T-helper 1 cell treated with Interleukin-12 subunit alpha and Interleukin-12 subunit beta and Interleukin-4 antibody, amounts not matched to agents 30 ng/mL and 1 ng/mL, for 36 hours (primary cell): ENCODE measurements at regions not wholly inside any gene's neighbourhood (a gene's known extent, or its start where the extent isn't known, plus 50 kb on each side); places are given as distances from the start of the nearest gene placed in this dataset.
"Not testable (repeated sequence)": the region's sequence is repeated elsewhere in the genome, so short reads cannot be mapped to it uniquely, and the experiment has no call there.

ENCODE experiments used
- intact Hi-C: fragments of 100-400 bp; cut with micrococcal nuclease; formaldehyde crosslinking; loops from one replicate; pipeline ENCODE4 v1.15.1; 2024

DNA sequence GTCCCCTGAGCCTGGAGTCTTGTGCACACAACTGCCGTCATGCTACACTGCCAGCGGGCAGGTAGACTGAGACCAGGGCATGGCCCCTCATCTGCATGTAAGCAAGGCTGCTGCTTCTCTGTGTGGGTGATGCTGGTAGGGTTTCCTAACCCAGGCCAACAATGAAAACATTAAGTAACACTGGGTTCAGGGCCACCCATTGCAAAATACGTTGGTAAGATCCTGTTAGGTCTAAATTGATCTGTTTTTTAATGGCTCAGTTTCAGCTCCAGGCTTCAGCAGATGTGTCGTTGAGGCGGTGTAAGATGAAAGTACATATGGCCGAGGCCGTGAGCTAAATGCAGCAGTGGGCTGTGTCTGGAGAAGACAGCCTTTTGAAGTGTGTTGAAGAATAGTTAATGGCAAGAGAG is 383.4 kb downstream of the IRS2 start:
- intact Hi-C loops: no loop called here

DNA sequence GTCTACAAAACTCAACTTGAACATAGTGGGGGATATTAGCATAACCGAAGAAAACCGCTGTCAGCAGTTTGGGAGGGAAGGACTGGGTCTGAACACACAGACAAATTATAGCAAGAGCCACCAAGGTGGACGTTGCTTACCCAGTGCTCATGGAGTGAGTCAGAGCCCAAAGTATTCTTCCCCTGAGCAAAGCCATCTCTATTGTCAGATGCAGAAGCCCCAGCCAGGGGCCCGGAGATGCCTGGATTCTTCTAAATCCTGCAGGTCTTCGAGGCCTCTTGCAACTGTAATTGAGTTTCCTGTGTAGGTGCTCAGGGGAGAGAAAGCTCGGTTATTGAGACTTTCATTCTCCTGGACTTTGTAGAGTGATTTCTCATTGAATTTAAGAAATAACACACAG is 384.5 kb downstream of the IRS2 start:
- intact Hi-C loops: no loop called here

DNA sequence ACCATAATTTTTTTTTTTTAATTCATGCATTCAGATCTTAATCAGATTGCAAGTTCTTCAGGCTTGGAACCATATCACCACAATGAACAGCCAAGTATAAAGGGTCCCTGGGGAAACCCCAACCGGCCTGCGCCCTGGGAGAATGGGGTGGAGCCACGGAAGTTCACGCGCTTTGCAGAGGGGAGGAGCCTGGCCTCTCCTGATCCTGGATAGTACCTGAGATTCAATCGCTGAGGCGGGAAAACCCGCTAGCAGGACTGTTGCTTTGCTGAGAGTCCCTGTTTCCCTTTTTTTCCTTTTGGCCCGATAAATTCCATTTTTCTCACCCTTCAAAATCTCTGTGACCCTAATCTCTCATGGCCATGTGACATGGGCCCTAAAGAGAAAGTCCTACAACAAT is 385.1 kb downstream of the IRS2 start:
- intact Hi-C loops: no loop called here

DNA sequence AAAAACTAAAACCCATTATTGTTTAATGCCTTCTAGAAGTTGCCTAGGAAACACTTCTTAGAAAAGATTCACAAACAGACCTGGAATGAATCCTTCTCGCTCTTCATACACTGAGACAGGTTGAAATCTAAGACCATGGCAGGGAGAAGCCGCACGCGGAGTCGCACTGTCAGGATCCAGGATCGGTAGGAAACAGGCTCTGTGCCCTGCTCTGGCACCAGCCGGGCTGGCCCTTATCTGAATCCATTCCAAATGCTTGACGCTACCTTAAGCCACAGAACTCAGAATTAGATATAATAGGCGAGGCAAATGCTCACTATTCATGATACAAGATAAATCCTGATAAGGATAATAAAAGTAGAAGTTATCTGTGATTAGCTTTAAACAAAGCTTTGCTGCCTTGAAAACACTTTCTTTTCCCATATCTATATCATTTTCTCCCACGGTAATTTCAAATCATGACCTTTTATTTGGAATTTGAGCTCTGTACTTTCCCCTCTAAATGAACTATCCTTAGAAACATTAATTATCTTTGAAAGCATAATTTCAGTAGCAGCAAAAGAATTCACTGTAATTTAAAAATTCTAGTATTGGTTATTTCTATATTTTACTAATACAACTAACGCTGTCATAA is 385.6 kb downstream of the IRS2 start:
- intact Hi-C loops: no loop called here

DNA sequence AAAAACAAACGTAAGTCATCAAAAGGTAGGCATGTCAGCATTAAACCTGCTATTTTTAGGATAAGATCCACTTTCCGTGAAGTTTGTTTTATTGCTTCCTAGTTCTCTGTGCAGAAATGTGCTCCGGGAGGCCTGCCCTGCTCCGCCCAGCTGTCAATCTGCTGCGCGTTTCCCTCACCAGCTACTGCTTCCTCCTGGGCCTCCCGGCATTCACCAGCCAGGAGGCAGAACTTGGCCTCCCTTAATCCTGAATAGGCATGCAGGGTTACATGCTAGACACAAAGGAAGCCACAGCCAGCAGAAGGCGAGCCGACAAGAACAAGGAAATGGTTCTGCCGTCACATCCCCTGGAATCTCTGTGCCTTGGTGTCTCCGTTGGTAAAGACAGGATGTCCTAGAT is 386.2 kb downstream of the IRS2 start:
- intact Hi-C loops: no loop called here

DNA sequence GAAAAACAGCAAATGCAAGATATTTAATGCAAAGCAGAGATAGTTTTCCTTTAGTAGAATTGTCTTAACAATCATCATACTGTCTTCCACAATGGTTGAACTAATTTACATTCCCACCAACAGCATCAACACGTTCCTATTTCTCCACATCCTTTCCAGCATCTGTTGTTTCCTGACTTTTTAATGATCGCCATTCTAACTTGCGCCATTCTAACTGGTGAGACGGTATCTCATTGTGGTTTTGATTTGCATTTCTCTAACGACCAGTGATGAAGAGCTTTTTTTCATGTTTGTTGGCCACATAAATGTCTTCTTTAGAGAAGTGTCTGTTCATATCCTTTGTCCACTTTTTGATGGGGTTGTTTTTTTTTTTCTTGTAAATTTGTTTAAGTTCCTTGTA is 388.3 kb downstream of the IRS2 start:
- intact Hi-C loops: not testable (repeated sequence)

DNA sequence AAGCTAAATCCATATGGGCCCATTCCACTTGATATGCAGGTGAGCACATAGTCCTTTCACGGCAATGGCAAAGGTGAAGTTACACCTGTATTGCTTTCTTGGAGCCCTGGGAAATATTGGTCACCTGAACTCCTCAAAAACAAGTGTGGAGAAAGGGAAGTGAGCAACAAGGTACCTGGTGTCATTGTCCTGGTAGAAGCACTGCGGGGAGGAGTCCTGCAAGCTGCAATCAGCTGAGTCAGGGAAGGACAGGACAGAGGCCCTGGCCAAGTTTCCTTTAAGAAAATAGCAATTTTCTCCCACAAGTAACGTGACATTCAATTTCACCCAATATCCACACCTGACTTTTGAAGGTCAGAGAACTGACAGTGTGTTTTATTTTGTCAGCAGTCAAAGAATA is 389.1 kb downstream of the IRS2 start:
- intact Hi-C loops: no loop called here

DNA sequence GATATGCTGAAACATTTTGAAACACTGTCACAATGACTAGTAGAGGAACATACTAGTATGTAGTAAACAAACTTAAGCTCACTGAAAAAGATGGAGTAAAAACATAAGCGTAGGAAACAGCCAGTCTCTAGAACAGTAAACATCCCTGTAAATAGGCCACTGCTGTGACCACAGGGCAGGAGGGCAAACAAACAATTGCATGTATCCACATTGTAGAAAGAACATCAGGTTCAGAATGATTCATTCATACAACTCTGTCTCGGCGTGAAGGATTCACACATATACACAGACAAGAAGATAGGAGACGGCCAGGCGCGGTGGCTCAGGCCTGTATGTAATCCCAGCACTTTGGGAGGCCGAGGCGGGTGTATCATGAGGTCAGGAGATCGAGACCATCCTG is 390.1 kb downstream of the IRS2 start:
- intact Hi-C loops: no loop called here

DNA sequence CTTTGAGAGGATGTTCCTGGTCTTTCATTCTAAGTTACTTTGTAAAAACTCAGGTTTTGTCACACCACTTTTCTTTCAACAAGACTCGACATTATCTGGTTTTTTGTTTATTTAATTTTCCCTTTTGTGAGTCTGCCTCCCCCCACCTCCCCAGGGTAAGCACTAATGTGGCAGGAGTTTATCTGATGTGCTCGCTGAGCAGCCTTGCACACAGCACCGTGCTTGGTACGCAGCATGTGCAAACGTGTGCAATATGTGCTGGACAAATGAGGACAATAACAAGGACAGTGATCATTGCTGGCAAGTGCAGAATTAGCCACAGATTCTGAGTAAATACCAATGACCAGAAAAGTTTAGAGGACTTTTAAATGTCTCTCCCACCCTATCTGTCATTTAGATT is 391.4 kb downstream of the IRS2 start:
- intact Hi-C loops: no loop called here

DNA sequence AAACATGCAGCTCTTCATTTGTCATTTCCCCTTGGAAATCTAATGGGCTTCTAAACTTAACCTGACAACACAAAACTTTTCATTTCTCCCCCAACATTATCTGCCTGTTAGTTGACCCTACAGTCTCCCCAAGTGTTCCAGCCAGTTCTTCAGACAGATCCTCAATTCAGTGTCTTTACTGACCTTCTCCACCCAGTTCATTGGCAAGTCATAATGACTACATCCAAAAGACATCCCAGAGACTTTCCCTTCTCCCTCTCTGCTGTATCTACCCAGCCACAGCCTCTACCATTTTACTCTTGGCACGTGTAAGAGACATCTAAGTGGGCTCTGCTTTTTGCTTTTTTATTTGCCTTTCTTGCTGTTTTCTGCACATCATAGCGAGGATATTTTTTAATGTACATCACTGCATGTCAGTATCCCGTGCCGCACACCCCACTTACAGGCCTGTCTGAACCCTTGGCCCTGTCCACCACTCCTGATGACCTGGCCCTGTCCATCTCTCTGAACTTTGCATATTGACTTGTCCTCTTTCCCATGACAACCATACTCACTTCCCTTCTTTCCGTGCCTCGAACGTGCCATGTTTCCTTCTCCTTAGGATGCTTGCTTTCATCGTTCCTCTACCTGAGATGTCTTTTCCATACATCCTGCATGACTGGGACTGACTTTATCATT is 391.9 kb downstream of the IRS2 start:
- intact Hi-C loops: no loop called here

DNA sequence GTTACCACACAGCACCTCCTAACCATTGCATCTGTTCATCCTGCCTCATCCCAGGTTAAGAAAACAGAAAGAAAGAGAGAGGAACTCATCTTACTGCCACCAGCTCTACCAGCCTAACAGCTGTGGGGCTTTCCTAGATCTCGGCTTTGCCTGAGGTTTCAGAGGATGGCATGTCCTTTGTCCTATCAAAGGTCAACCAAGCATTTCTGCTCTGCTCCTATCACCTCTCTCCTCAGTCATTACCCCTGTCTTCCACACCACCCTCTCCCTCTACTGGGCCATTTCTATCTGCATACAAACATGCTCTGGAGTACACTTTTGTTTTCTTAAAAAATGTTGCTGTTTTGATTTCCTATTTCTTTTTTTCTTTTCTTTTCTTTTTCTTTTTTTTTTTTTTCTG is 393.3 kb downstream of the IRS2 start:
- intact Hi-C loops: no loop called here

DNA sequence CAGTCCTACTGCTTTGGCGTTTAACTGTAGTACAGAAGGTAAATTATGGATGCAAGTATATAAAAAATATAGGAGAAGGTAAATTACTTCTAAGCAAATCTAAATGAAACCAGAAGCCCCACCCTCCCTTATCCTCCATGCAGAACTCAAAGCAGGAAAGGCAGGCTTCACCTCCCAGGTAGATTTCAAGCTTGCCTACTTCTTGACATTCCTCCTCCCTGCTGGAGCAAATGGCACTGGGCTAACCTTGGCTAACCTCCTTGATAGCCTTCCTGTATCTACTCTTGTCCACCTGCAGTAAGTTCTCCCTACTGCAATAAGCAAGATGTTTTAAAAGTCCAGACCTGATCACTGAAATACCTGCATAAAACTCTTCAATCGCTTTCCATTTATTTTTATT is 396.0 kb downstream of the IRS2 start:
- intact Hi-C loops: no loop called here

DNA sequence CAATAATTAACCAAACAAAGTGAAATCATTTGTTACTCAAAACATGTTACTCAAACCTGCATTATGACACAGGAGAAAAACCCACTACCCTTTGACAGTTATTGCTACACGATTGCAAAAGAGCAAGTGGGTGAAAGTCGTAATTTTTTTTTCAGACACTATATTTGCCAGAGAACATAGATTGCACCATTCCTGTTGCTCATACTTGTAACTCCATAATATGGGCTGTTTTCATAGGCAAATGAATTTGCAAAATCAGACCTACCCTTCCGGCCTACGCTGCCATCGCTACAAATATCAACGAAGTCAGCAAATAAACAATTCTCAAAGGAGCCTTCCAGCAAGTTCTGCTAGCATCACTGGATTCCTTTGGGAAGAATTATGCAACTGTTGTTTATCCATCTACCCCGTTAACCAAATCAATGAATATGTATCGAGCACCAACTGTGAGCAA is 396.5 kb downstream of the IRS2 start:
- intact Hi-C loops: no loop called here

DNA sequence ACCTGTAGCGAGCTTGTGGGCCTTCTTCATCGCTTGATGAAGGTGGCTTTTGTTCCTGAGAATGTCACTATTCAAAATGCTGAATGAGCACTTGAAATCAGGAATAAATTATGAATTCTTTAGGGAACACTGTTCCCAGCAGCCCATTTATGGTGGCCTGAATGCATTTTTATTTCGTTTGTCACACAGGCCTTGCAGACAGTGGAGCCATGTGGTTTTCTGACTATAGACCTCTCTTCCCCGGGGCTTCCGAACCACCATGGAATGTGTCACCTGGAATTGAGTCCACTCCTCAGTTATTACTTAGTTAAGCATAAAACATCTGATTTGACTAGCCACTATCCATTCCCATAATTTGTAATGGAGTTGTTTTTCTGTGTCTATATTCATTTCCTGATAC is 396.9 kb downstream of the IRS2 start:
- intact Hi-C loops: no loop called here

DNA sequence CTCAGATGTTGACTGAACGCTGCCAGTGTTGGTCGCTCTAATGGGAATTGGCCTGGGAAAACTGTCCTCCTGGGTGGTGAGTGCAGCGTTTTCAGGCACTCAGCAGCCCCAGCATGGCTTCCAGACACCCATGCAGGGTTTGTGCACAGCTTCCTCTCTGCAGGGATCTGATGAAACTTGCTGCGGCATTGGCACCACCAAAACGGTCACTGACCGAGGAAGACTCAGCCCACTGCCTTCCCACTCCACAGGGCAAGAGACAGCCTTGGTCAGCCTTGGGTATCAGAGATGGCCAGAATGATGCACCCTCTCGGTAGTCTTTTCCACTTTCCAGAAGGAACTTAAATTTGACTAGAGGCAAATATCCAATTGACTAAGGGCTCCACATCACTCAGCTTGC is 398.9 kb downstream of the IRS2 start:
- intact Hi-C loops: no loop called here

DNA sequence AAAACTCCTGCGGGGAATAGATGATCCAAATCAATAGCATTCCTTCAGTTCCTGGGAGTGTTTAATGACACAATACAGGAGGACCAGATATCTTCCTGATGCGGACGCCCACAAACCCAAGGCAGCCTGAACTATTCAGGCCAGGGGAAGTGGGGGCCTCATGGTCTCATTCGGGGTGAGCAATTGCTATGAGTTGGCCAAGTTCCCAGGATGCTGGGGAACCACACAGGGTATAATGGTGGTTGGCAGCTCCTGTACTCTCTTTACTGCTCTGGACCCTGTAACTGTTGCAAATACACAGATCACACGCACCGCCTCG is 401.2 kb downstream of the IRS2 start:
- intact Hi-C loops: no loop called here

DNA sequence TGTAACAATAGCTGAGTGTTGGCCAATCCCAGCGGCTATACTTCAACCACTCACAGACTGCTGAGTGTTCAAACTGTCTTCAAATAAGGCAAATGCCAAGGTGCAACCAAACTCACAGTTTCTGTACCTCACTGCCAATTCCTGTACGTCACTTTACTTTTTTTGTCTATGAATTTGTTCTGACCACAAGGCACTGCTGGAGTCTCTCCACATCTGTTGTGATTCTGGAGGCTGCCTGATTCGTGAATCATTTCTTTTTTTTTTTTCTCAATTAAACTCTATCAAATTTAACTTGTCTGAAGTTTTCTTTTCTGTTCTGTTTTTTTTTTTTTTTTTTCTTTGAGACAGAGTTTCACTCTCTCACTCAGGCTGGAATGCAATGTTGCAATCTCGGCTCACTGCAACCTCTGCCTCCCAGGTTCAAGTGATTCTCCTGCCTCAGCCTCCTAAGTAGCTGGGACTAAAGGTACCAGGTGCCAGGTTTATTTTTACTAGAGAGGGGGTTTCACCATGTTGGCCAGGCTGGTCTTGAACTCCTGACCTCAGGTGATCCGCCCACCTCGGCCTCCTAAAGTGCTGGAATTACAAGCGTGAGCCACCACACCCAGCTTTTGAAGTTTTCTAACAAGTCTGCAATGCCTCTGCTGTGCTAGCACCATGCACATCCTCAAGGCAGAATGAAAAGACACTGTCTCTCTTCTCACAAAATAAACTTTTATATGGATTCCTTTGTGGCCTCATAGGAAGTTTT is 401.7 kb downstream of the IRS2 start:
- intact Hi-C loops: no loop called here

DNA sequence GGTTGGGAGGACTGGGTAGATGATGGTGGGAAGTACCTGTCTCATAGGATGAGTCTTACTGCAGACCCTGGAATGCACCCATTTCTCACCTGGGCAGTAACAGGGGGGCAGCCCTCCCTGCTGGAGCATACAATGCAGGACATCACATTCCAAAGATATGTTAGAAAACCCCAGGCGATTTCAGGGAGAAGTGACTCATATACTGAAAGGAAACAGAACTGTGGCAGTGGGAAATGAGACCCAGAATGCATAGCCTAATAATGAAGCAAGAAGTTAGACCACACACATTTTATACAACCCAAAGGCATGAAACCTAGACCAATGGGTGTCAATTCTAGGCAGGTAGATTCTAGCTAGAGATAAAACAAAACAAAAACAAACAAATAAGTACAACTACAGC is 402.7 kb downstream of the IRS2 start:
- intact Hi-C loops: no loop called here

DNA sequence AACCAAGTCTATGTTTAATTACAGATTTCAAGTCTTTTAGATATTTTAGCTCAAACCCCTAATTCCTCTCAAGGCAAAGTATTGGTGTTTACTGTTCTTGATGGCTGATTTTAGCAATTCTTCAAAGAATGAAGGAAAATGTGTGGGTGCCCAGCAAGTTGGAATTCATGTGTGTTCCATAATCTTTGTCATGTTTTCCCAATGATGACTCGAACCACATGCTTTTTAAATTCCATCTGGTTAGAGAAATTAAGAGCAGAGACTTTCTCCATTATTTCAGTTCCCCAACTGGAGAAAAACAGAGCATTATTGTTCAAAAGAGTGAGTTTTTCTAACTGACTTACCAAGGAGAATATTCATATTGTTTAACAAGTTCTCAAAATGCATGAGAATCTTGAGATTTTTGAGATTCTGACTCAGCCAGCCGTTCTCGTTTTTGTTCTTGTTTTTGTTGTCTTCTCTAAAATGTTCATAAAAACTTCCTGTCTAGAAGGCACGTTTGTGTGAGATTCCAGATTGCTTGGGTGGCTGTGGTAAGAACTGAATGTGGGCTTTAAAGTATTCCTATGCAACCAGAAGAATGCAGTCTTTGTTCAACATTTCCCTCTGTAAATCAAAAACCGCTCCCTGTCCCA is 404.7 kb downstream of the IRS2 start:
- intact Hi-C loops: loop anchor here (2.0 kb wide), 1 partner anchor 23 kb away; no protein-coding TSS in a partner anchor

DNA sequence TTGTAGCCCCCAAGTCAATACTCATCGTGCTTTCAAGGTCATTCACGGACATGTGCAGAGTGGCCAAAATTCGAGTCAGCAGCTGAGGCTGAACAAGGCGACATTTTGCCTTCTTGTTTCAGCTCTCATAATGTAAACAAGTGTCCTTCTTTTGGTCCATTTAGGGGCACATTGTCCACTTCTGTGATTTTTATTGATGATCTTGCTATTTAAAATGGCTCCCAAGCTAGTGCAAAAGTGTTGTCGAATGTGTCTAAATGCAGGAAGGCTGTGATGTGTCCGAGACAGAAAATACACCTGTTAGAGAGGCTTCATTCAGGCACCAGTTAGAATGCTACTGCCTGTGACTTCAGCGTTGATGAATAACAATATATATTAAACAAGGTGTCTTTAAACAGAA is 405.9 kb downstream of the IRS2 start:
- intact Hi-C loops: loop anchor here (2.0 kb wide), 1 partner anchor 22 kb away; no protein-coding TSS in a partner anchor

DNA sequence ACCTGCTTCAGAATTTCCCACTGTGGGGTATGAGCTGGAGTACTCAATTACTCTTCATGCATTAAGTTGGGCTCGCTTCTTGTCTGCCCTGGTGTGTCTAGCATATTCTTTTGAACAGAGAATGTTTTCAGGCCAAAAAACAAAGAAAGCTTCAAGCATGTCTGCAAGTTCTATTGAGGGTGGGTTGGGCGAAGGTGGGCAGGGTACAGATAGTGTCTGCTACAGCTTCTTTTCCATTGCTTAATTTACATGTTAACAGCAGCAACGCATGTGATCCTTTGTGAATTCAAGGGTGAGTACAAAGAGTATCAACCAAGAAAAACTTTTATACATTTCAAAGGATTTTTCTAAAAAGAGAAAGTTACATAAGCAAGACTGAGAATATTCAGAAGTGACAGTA is 406.5 kb downstream of the IRS2 start:
- intact Hi-C loops: loop anchor here (2.0 kb wide), 1 partner anchor 21 kb away; no protein-coding TSS in a partner anchor

DNA sequence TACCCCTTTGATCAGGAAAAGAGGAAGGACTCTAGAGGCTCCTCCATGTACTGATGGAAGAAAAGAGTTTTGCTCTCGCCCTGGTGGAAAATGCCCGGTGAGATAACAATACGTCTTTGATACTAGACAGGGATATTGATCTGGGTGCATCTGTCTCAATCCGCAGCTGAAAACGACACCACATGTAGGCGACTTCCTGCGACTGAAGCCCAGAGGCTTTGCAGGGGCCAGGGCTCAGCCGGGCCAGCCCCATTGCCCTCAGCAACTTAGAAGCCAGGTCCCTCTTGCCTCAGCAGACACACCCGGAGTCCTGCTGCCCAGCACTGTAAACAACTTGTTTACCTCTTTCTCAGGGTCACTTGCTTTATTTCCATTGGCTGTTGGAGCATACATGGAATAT is 409.4 kb downstream of the IRS2 start:
- intact Hi-C loops: no loop called here
